ENCODE measurements at regions not wholly inside any gene's neighbourhood (a gene's known extent, or its start where the extent isn't known, plus 50 kb on each side); places are given as distances from the start of the nearest gene placed in this dataset.

DNA sequence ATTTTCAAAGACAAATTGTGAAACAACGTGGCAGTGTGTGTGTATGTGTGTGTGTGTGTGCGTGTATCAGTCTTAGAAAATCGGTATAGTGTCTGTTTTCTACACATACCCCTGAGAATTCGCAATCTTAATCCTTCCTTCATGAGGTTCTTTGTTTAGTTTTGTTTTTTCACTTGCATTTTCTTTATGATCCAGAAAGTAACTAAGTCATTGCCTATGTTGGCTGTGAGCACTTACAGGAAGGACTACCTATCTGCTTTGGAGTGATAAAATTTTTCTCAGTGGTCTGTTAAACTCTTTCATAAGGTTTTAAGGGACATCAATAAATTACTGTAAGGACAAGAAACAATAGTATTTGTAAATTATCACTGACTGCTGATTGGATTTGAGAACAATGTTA is 1587.1 kb downstream of the PCDH9 start:
- TF ChIP-seq, protein P1, sequence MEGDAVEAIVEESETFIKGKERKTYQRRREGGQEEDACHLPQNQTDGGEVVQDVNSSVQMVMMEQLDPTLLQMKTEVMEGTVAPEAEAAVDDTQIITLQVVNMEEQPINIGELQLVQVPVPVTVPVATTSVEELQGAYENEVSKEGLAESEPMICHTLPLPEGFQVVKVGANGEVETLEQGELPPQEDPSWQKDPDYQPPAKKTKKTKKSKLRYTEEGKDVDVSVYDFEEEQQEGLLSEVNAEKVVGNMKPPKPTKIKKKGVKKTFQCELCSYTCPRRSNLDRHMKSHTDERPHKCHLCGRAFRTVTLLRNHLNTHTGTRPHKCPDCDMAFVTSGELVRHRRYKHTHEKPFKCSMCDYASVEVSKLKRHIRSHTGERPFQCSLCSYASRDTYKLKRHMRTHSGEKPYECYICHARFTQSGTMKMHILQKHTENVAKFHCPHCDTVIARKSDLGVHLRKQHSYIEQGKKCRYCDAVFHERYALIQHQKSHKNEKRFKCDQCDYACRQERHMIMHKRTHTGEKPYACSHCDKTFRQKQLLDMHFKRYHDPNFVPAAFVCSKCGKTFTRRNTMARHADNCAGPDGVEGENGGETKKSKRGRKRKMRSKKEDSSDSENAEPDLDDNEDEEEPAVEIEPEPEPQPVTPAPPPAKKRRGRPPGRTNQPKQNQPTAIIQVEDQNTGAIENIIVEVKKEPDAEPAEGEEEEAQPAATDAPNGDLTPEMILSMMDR (IDR thresholded peaks at IDR 0.05): no peak
- TF ChIP-seq POLR2AphosphoS5 (IDR thresholded peaks at IDR 0.05) (no peak), POLR2A (IDR thresholded peaks at IDR 0.05; ENCODE audit: low read depth) (no peak), EP300 (IDR thresholded peaks at IDR 0.05) (no peak)

All from esophagus muscularis mucosa (tissue), 4 donors.